ENCODE measurements at regions not wholly inside any gene's neighbourhood (a gene's known extent, or its start where the extent isn't known, plus 50 kb on each side); places are given as distances from the start of the nearest gene placed in this dataset.

GRCh38 chr2:10183146-10183675 lies 60.7 kb downstream of the RRM2 start:
- no peak for TF ChIP-seq CTCF (IDR thresholded peaks at IDR 0.05)
- Histone ChIP-seq H3K79me2 (no peaks in the 10 kb centered on the region), H3K36me3 (ENCODE audit: control insufficient read depth, insufficient read depth, low read length) (peaks cover 2% of the 10 kb centered on the region)

DNA sequence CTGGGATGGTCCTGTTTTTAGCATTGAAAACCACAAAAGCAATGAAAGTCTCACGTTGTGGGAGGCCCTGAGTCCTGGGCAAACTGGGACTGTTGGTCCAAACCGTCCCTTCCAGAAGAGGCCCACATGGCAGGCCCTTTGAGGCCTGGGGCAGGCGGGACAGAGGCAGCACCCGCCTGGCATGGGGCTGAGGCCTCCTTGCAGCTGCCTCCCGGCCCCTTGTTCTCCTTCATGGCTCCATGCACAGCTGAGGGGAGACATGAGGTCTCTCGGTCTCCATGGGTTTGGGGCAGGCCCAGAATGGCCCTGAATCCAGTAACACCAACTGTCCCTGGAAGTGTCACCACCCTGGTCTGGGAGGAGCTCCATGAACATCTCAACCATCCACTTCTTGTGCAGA lies 61.9 kb downstream of the RRM2 start:
- H2AFZ ChIP-seq: no peak overlapping the region
- peaks cover 2% of the 10 kb centered on the region for H3K36me3 ChIP-seq (ENCODE audit: control insufficient read depth, insufficient read depth, low read length)
- no peaks in the 10 kb centered on the region for H3K4me1 ChIP-seq
- no peak overlapping the region for H3K4me3 ChIP-seq (ENCODE audit: low read depth, low read length)
- no peaks in the 10 kb centered on the region for H3K9me3 ChIP-seq (ENCODE audit: control insufficient read depth, low read length)
- no peak for TF ChIP-seq CTCF (IDR thresholded peaks at IDR 0.05)
- H3K27me3 ChIP-seq (ENCODE audit: control insufficient read depth, insufficient read depth, low read length): no peaks in the 10 kb centered on the region
- H3K9ac ChIP-seq: no peak overlapping the region
- H3K27ac ChIP-seq: no peak overlapping the region
- no peak overlapping the region for H3K4me2 ChIP-seq (ENCODE audit: low read length)
- no peaks in the 10 kb centered on the region for H3K79me2 ChIP-seq

More at GRCh38 chr2:10183146-10183675, 60.7 kb downstream of the RRM2 start:
- H3K27me3 ChIP-seq (ENCODE audit: control insufficient read depth, insufficient read depth, low read length): no peaks in the 10 kb centered on the region
- no peak overlapping the region for H3K4me3 ChIP-seq (ENCODE audit: low read depth, low read length)
- no peak overlapping the region for H3K4me2 ChIP-seq (ENCODE audit: low read length)
- no peak overlapping the region for H3K27ac ChIP-seq
- H2AFZ ChIP-seq: no peak overlapping the region
- no peaks in the 10 kb centered on the region for H3K9me3 ChIP-seq (ENCODE audit: control insufficient read depth, low read length)
- no peak overlapping the region for H3K9ac ChIP-seq
- H3K4me1 ChIP-seq: no peaks in the 10 kb centered on the region

GRCh38 chr2:10185046-10185445 lies 62.5 kb downstream of the RRM2 start:
- no peak overlapping the region for H3K9ac ChIP-seq
- no peak overlapping the region for H3K27ac ChIP-seq
- no peaks in the 10 kb centered on the region for H3K4me1 ChIP-seq
- no peaks in the 10 kb centered on the region for H3K9me3 ChIP-seq (ENCODE audit: control insufficient read depth, low read length)
- TF ChIP-seq CTCF (IDR thresholded peaks at IDR 0.05): no peak
- H2AFZ ChIP-seq: no peak overlapping the region
- H3K27me3 ChIP-seq (ENCODE audit: control insufficient read depth, insufficient read depth, low read length): no peaks in the 10 kb centered on the region
- no peak overlapping the region for H3K4me3 ChIP-seq (ENCODE audit: low read depth, low read length)
- H3K36me3 ChIP-seq (ENCODE audit: control insufficient read depth, insufficient read depth, low read length): peaks cover 2% of the 10 kb centered on the region
- H3K79me2 ChIP-seq: no peaks in the 10 kb centered on the region
- no peak overlapping the region for H3K4me2 ChIP-seq (ENCODE audit: low read length)

DNA sequence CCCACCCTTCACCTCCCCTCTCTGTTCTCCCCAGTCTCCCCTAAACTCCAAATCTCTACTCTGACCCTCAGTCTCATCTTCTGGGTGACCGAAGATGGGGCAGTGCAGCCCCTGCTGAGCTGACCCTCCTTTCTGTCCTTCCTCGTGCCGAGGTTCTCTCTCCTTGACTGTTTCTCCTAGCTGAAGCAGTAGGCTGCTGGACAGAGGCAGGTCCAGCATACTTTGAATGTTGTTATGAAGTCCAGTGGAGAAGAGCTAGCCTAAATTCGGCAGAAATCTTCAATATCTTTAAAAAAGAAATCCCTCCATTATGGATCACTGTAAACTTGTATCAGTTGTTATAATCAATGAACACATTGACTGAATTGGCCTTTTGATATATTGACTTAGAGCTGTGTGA lies 63.2 kb downstream of the RRM2 start:
- peaks cover 2% of the 10 kb centered on the region for H3K36me3 ChIP-seq (ENCODE audit: control insufficient read depth, insufficient read depth, low read length)
- H3K4me2 ChIP-seq (ENCODE audit: low read length): no peak overlapping the region
- no peak overlapping the region for H3K4me3 ChIP-seq (ENCODE audit: low read depth, low read length)
- no peaks in the 10 kb centered on the region for H3K27me3 ChIP-seq (ENCODE audit: control insufficient read depth, insufficient read depth, low read length)
- no peak overlapping the region for H2AFZ ChIP-seq
- no peak for TF ChIP-seq CTCF (IDR thresholded peaks at IDR 0.05)
- H3K79me2 ChIP-seq: no peaks in the 10 kb centered on the region
- no peak overlapping the region for H3K27ac ChIP-seq
- H3K9ac ChIP-seq: no peak overlapping the region
- no peaks in the 10 kb centered on the region for H3K4me1 ChIP-seq
- H3K9me3 ChIP-seq (ENCODE audit: control insufficient read depth, low read length): no peaks in the 10 kb centered on the region

- Histone ChIP-seq H3K36me3 (ENCODE audit: control insufficient read depth, insufficient read depth, low read length) (no peaks in the 10 kb centered on the region), H3K4me3 (ENCODE audit: low read depth, low read length) (no peak overlapping the region), H2AFZ (no peak overlapping the region), H3K9me3 (ENCODE audit: control insufficient read depth, low read length) (no peaks in the 10 kb centered on the region), H3K79me2 (no peaks in the 10 kb centered on the region), H3K4me1 (no peaks in the 10 kb centered on the region), H3K27ac (no peak overlapping the region), H3K9ac (no peak overlapping the region), H3K27me3 (ENCODE audit: control insufficient read depth, insufficient read depth, low read length) (no peaks in the 10 kb centered on the region), H3K4me2 (ENCODE audit: low read length) (no peak overlapping the region)
- no peak for TF ChIP-seq CTCF (IDR thresholded peaks at IDR 0.05)
Observed at GRCh38 chr2:10186868-10187535, 64.5 kb downstream of the RRM2 start.
